NT2/D1 (cell line): ENCODE measurements at regions not wholly inside any gene's neighbourhood (a gene's known extent, or its start where the extent isn't known, plus 50 kb on each side); places are given as distances from the start of the nearest gene placed in this dataset.

ENCODE experiments used
- YY1 ChIP-seq: IDR thresholded peaks from 2 replicates; pipeline ENCODE4 v1.6.1; 2011; ENCODE audit not compliant: insufficient read length, insufficient read depth
- ZNF274 ChIP-seq: IDR thresholded peaks from 2 replicates; pipeline ENCODE4 v1.6.1; 2011; ENCODE audit warnings: mild to moderate bottlenecking, low read depth, low read length

DNA sequence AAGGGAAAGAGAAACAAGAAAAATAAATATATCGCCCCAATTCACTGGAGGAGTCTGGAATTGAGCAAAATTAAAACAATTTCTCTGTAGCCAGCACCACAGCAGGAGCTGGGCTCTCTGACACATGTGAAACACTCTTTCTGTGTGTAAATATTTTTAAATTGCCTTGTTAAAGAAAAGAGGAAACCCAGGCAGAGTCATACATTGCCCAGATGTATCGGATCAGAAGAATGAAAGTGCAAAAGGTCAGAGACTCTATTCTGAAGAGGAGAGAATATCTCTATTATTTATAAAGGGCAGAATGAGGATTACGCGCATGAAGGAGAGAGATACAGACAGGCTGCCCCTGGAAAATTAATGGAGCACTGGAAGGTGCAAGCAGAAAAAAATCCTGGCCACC lies 127.0 kb upstream of the MAN1A1 start:
- no peak for TF ChIP-seq ZNF274
- no peak for TF ChIP-seq YY1
